DMS114 treated with DMSO at 0.1 percent for 48 hours (cell line): ENCODE measurements at regions not wholly inside any gene's neighbourhood (a gene's known extent, or its start where the extent isn't known, plus 50 kb on each side); places are given as distances from the start of the nearest gene placed in this dataset.
"Not testable (repeated sequence)": the region's sequence is repeated elsewhere in the genome, so short reads cannot be mapped to it uniquely, and the experiment has no call there.

Experiments
- DNase-seq: peaks from one replicate; lab custom pipeline; 2025; ENCODE audit not compliant: unreplicated experiment; lab: John Stamatoyannopoulos, UW

DNA sequence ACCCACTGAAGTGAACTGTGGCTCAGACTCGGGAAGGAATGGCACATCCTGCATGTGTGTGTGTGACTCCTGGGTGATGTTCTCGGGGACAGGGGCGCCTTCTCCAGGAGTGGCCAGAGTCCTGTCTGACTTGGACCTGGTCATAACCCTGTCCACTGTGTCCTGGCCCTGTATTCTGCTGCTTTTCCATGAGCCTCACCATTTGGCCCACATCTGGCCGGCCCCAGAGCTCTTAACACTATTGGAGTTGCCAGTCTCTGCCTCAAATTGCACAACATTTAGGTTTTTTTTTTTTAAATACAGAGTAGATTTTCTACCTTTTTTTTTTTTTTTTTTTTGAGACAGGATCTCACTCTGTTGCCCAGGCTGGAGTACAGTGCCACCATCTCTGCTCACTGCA lies 278.3 kb upstream of the TUT7 start:
- DNase-seq = no peak

DNA sequence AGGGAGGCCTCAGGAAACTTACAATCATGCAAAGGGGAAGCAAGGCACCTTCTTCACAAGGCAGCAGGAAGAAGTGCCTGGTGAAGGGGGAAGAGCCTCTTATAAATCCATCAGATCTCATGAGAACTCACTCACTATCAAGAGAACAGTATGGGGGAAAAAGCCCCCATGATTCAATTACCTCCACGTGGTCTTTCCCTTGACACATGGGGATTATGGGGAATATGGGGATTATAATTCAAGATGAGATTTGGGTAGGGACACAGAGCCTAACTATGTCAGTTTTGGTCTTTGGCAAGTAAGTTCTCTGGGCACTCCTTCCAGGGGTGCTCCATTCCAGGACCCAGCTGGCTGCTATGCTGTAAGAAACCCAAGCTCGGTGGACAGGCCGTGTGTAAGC lies 275.3 kb upstream of the TUT7 start:
- no peak for DNase-seq

DNA sequence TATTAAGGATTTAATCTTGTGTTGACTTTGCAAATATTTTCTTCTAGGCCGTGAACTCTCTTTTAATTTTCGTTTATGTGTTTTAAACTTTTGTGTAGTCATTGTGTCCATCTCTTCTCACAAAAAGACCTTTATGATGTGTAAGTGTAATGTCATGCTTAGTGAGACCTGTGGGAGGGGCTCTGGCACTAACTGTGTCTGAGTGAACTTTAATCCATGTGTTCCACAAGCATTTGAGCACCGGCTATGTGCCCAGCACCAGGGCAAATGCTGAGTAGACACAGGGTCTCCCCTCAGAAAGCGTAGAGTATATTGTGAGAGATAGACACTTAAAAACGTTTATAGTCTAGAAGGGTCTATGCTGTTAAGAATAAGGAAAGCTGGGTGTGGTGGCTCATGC lies 272.6 kb upstream of the TUT7 start:
- no peak for DNase-seq

DNA sequence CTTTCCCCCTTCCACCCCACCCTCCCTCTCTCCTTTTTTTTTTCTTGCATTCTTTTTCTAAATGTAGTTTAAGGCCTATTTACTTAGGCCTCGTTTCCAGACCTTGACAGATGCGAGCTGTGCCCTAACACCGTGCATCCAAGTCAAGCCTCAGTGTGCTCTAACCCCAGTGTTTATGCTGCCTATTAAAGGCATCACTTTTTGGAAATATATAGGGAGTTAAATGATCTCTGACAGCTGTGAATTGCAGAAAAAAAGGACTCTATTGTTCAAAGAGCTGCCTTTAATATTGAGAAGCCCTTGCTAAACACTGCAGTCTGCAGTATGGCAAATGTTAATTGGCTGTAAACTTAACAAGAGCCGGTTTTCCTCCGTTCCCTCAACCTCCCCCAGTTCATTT lies 270.4 kb upstream of the TUT7 start:
- DNase-seq = no peak

DNA sequence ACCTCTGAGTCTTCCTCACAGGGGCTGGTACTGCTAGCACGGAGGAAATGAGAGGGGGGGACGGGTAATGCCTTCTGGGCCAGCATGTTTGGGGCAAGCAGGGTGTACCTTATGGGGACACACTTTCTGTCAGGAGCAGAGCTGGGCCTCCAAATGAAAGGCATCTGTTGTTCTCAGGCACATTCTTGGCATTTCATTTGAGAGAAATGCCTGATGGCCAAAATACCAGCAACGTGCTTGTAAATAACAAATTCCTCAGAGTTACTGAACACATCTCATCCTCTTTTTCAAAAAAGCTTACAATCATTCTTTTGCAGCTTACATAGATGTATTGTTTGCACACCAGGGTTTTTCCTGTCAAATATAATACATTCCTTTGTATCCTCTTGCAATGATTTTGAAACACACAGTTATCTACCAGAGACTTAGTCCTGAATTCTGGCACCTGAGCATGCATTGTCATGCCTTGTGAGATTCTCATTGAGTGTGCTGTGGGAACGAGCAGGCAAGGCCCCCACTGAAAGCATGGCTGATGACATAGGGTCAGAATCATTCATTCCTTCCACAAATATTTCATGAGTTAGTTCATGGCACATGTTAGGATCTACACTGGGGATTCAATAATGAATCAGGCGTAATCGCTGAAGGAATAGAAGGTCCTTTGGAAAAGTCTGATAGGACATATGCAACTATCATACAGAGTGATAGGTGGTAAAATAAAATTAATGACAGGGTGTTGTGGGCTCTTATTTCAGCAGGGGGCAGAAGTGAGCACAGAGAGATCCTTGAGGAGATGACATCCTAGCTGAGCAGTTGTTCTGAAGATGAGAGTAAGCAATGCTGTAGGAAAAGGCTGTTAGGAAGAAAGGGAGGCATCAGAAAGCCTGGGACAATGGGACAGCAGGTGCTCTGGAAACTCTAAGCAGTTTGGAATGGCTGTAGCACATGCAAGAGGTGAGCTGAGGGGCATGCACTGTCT lies 260.9 kb upstream of the TUT7 start:
- no peak for DNase-seq

DNA sequence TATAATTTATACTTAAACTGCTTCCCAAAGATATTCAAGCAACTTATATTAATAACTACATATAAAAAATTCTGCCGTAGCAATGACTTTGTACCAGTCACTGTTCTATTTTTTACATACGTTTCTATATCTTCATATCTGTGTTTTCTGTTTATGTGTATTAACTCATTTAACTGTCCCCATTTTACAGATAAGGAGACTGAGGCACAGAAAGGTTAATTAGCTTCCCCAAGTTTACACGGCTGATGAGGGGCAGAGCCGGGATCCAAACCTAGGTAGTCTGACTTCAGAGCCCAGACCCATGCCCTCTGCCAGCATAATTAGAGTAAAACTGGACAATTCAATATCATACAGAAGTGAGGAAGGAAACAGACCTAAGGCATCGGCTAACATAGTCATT lies 259.7 kb upstream of the TUT7 start:
- DNase-seq = no peak

DNA sequence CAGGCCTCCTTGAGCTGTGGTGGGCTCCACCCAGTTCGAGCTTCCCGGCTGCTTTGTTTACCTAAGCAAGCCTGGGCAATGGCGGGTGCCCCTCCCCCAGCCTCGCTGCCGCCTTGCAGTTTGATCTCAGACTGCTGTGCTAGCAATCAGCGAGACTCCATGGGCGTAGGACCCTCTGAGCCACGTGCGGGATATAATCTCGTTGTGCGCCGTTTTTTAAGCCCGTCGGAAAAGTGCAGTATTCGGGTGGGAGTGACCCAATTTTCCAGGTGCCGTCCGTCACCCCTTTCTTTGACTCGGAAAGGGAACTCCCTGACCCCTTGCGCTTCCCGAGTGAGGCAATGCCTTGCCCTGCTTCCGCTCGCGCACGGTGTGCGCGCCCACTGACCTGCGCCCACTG lies 257.3 kb upstream of the TUT7 start:
- not testable (repeated sequence) for DNase-seq

DNA sequence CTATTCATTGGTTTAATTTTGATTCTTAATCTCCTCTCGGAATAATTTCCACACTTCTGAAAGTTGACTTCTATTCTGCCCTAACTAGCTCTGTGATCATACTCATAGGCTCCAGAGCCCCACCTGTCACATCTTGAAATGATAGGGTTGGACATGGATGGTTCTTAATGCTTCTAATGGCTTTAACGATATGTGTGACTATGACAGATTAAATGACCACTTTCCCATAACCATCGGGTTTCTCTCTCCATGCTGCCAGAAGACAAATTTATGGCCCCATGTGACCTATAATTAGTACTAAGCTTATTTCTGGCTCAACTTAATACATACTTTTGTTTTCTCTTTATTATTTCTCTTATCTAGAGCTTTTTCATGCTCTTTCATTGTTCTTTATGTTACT lies 251.1 kb upstream of the TUT7 start:
- DNase-seq = no peak

DNA sequence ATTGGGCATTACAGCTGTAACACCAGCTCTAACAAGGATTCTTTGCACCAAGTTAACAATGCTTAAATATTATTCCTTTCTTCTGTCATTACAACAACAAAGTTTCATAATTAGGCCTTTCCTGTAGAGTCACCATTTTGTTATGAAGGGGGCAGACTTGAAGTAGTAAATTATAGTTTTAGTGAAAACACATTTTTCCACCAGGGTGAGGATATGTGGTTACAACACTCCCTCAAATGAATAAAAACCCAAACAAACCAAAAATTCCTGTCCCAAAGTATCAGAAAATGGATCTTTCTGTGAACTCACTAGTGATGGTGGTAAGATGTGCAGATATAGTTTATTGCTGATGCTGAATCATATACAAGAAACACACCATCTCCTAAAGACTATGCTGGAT lies 250.5 kb upstream of the TUT7 start:
- DNase-seq = no peak

DNA sequence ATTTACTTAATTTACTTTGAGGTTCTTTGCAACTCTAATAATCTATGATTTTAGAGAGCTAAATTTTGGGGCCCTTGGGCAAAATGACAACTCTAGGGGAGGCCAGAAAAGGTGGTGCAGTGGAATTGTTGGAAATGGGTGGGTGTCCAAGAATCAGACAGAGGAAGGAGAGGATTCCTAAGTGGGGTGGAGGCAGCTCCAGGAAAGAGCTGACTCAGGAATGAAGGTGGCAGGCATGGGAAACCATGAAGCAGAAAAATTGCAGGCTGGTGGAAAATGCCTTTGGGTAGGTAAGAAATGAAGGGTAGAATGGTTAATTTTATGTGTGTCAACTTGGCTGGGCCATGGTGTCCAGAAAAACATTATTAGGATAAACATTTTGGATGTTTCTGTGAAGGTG lies 248.5 kb upstream of the TUT7 start:
- DNase-seq = no peak

DNA sequence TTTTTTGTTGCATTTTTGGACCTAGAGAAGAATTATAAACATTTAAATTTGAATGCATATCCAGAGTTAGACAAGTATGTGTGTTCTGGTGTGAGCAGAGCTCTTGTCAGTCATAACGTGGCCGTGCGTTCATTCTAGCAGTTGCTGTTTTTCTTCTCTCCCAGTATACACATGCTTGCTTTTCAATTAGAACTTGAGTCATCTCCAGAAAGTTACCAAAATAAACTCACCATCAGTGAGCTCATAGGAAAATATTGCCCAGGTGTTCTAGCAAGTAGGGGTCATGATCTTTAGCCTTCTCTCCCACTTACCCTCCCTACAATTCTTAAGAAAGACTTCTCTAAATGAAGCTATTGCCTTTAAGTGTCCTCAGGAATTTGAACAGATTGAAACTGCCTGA lies 247.5 kb upstream of the TUT7 start:
- no peak for DNase-seq

DNA sequence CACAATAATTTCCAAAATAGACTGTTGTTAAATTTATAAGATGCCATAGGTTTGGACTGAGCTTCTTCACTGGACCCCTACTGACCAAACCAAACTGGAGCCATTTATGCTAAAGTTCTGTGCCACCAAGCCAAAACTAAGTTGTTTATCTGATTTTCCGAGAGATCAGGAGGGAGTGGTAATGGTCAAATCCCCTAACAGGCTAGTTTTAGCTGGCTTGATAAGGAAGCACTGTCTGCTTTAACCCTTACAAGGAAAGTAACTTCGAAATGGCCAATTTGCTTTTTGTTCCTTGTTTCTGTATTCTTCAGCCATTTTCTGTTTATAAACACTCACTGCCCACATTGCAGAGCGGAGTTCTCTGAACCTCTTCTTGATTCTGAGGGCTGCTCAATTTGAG lies 246.8 kb upstream of the TUT7 start:
- no peak for DNase-seq

DNA sequence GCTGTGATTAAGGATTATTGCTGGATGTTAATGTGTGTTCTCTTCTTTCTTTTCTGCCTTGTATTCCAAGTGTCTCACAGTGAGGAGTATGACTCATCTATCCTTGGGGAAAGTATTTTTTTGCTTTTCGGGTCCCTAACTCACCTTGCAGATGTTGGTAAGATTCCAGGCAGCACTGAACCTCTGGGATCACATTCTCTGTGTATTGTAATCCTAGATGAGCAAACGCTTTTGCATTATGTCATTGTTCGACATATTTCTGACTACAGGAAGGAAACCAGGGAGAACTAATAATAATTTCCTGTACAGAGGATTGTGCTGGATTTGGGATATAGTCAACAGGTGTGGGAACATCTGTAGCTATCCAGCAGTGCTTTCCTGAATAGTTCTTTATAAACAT lies 246.1 kb upstream of the TUT7 start:
- DNase-seq = no peak

DNA sequence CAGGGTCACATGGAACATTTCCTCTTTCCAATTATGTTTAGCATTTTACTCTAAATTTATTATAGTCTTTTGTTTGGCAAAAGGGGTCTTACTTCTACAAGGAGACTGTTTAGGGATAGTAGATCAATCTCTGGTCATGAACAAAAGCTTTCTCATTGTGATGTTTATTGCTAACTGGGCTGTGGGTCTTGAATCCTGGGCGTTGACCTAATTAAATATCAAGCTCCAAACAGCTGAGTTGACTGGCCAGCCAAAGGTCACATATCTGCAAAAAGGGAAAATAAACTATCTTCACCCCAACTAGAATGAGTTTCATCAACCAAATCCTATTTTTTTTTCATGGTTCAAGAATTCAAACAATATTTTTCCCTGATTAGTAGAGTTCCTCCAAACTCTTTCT lies 245.4 kb upstream of the TUT7 start:
- DNase-seq = no peak

DNA sequence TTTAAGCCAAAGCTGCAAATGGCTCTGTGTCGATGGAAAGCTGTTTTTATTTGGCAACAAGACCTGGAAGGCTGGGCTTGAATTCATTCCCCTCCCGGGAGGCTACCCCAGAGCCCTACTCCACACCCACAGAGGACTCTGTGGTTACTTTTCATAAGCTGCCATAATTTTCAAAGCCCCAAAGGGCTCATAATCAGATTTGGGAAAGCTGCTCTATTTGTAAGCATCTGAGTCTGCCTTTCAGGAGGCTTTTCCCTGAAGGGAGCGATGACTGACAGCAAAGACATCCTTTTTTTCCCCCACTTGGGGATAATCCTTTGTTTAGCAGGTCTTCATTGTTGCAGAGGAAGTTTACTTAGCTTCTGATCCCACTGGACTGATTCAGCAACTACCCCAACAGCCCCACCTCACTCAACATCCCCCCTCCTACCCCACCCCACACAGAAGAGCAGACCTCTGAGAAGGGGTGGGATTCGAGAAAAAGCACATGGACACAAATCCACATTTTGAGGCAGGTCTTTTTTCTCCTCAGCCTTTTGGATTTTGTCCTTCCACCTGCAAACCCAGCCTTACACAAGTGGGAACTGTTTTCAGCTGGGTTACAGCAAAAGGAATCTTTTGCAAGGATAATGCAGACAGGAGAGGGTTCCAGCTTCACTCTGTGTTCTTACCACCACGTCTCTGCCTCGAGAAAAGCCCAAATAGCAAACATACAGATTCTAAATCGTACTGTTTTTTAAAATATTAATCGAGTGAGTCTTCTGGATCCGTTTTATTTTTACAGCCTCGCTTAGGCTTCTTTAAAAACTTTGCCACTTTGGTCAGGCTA lies 244.4 kb upstream of the TUT7 start:
- DNase-seq = no peak

DNA sequence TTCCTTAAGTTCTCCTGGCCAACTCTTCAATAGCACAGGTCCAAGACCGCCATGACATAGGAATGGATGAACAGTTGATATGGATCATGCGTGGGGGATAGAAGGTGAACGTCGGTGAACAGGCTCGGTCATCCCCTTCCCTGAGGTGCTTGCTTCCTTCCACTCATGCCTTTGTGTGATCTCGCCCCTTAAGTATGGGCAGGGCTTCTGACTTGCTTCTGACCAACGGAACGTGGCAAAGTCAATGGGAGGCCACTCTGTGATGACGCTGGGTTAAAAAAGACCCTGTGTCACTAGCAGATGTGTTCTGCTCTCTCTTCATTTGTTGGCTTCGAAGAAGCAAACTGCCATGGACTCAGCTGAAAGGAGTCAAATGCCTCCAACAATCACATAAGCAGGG lies 240.5 kb upstream of the TUT7 start:
- no peak for DNase-seq

DNA sequence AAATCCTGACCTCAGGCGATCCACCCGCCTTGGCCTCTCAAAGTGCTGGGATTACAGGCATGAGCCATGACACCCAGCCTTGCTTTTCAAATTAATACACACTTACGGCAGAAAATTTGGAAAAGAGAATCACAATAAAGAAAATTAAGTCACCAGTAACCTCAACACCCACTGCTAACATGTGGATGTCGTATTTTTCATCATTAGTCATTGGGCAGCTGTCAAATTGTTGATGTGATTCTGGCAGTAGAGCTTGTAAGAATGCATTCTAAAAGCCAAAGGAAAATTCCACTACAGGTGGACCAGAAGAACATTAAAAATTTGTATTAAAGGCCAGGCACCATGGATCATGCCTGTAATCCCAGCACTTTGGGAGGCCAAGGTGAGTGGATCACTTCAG lies 237.3 kb upstream of the TUT7 start:
- DNase-seq = no peak

DNA sequence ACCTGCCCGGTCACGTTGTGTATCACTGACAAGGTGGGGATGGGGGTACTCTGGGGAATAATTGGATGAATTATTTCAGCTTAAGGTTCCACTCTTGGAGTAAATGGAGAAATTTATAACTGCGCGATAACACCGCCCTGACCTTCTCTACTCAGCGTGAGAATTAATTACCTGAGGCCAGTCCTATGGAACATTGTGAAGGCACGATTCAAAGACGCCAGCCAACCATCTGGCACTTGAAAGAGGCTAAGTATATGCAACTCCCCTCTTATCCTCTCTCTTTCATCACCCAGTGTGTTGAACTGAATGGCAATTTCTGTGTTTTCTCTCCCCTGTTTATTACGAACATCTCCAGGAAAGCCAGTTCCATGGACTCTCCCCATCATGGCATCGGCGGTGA lies 235.5 kb upstream of the TUT7 start:
- DNase-seq = no peak

DNA sequence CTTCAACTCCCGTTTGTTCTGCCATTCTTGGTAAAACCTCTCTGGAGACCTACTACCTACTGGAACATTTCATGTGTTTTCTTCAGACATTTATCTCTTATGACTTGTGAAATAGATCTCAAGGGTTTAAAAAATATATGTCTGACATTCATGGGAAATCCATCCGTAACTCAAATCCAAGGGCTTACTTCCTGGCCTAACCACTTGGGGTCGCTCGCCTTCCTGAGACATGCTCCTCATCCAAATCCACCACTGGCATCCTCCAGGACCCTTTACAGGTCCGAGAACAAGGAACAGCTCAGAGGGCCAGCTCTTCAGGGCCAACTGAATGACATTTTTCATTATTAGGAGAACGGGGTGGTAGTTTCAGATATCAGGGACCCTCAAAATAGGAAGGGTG lies 235.1 kb upstream of the TUT7 start:
- DNase-seq = no peak

DNA sequence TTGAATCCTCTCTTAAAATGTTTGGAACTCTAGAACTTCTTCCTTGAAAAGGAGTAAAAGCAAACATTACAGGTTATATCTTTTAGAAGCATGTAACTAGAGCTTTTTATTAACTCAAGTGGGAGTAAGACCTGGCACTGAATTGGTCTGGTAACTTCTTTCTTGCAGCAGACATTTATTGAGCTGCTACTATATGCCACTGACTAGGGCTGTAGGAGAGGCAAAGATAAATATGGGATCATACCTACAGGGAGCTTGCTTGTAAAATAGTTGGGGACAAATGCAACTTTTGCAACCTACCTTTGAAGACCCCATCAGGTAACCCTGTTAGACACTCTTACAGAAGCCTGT lies 231.9 kb upstream of the TUT7 start:
- DNase-seq = no peak

DNA sequence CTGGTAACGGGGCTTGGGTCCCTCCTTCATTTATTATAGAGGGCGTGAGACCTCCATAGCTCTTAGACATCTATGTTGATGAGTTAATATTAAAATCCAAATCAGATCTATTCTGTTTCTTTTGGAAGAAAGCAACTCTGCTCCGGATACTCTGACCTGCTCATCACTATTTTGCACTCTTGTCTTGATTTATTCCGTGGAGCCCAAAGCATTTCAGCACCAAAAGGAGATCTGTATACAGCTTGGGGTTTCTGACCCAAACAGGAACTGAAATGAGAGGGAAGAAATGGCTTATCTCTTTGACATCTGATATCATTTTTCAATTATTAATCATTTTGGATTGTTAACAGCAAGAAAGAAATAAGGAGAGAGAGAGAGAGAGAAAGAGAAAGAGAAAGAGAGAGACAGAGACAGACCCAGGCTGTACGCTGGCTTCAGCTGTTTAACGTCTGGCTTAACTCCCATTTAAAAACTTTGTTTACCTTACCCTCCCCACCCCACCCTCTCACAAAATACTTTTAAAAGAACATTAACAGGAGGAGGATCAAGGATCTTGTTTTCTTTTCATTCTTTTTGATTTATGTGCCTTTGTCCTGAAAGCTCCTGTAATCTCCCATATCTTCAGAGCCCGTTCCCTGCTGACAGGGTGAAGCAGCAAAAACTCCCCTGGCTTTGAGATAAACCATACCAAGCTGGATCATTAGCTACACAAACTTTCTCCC lies 231.4 kb upstream of the TUT7 start:
- DNase-seq = no peak

DNA sequence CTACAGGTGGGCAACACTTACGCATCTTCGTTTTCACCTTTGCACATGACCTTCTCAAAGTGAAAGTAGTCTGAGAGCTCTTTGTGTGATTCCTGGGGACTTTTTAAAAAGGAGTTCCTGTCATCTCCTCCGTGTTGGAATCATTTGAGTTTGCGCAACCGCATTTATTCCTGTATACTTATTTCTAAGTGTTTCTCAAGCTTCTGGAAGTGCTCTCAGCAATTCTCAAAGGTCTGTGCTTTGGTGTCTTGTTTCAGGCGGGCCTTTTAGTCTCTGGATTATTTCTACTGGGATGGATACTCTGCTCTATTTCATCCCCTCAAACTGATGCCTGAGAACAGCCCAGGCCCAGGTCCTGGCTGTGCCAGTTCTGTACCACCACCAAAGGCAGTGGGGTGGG lies 226.5 kb upstream of the TUT7 start:
- no peak for DNase-seq
